ENCODE measurements at regions not wholly inside any gene's neighbourhood (a gene's known extent, or its start where the extent isn't known, plus 50 kb on each side); places are given as distances from the start of the nearest gene placed in this dataset. TPM values are rescaled to one million over a fixed set of nuclear protein-coding genes. Genes with fewer than 3 reads are reported as not detected.

Small RNA genes in the stretch of these regions (small RNA-seq; reads per million reads assigned to genes)
- gene RNU6-965P (ENCODE audit: insufficient read depth, insufficient read length, low read depth, low replicate concordance), result not detected
